ENCODE measurements at regions not wholly inside any gene's neighbourhood (a gene's known extent, or its start where the extent isn't known, plus 50 kb on each side); places are given as distances from the start of the nearest gene placed in this dataset.
"Not testable (repeated sequence)": the region's sequence is repeated elsewhere in the genome, so short reads cannot be mapped to it uniquely, and the experiment has no call there.

- in situ Hi-C loops (cut with MboI; ENCODE audit: low sequenced_read_pairs, unreplicated experiment): no loop called here
- DNase-seq (ENCODE audit: low spot score): no peak
- TF ChIP-seq CTCF (IDR thresholded peaks at IDR 0.05; ENCODE audit: borderline replicate concordance, control extremely low read depth, extremely low read depth, insufficient read depth, missing control alignments): no peak
Observed at GRCh38 chr1:172835834-172836233, 176.9 kb downstream of the FASLG start.

GRCh38 chr1:172837816-172838679 lies 179.1 kb downstream of the FASLG start:
- DNase-seq (ENCODE audit: low spot score): no peak
- in situ Hi-C loops (cut with MboI; ENCODE audit: low sequenced_read_pairs, unreplicated experiment): no loop called here
- TF ChIP-seq CTCF (IDR thresholded peaks at IDR 0.05; ENCODE audit: borderline replicate concordance, control extremely low read depth, extremely low read depth, insufficient read depth, missing control alignments): no peak

- in situ Hi-C loops (cut with MboI; ENCODE audit: low sequenced_read_pairs, unreplicated experiment): no loop called here
- no peak for DNase-seq (ENCODE audit: low spot score)
- TF ChIP-seq CTCF (IDR thresholded peaks at IDR 0.05; ENCODE audit: borderline replicate concordance, control extremely low read depth, extremely low read depth, insufficient read depth, missing control alignments): no peak
Observed at GRCh38 chr1:172838680-172839313, 179.9 kb downstream of the FASLG start.

- DNase-seq (ENCODE audit: low spot score); in situ Hi-C loops (cut with MboI; ENCODE audit: low sequenced_read_pairs, unreplicated experiment): not testable (repeated sequence)
Observed at GRCh38 chr1:172839639-172840038, 180.7 kb downstream of the FASLG start.

- DNase-seq (ENCODE audit: low spot score): no peak
- in situ Hi-C loops (cut with MboI; ENCODE audit: low sequenced_read_pairs, unreplicated experiment): no loop called here
- TF ChIP-seq CTCF (IDR thresholded peaks at IDR 0.05; ENCODE audit: borderline replicate concordance, control extremely low read depth, extremely low read depth, insufficient read depth, missing control alignments): no peak
Observed at GRCh38 chr1:172843444-172843843, 184.5 kb downstream of the FASLG start.

- in situ Hi-C loops (cut with MboI; ENCODE audit: low sequenced_read_pairs, unreplicated experiment): no loop called here
- peak; percentile 36 for DNase-seq (ENCODE audit: low spot score)
- no peak for TF ChIP-seq CTCF (IDR thresholded peaks at IDR 0.05; ENCODE audit: borderline replicate concordance, control extremely low read depth, extremely low read depth, insufficient read depth, missing control alignments)
Observed at GRCh38 chr1:172845371-172845770, 186.5 kb downstream of the FASLG start.

GRCh38 chr1:172845865-172846264 lies 187.0 kb downstream of the FASLG start:
- no peak for TF ChIP-seq CTCF (IDR thresholded peaks at IDR 0.05; ENCODE audit: borderline replicate concordance, control extremely low read depth, extremely low read depth, insufficient read depth, missing control alignments)
- in situ Hi-C loops (cut with MboI; ENCODE audit: low sequenced_read_pairs, unreplicated experiment): no loop called here
- DNase-seq (ENCODE audit: low spot score): no peak

- not testable (repeated sequence) for DNase-seq (ENCODE audit: low spot score)
Observed at GRCh38 chr1:172847814-172848213, 188.9 kb downstream of the FASLG start.

More at GRCh38 chr1:172847814-172848213, 188.9 kb downstream of the FASLG start:
- in situ Hi-C loops (cut with MboI; ENCODE audit: low sequenced_read_pairs, unreplicated experiment): not testable (repeated sequence)
